GM21515 (cell line): ENCODE measurements at regions not wholly inside any gene's neighbourhood (a gene's known extent, or its start where the extent isn't known, plus 50 kb on each side); places are given as distances from the start of the nearest gene placed in this dataset.
A peak's percentile ranks its signal among the peaks of the same experiment; 100 is the strongest.

Experiments used
- ATAC-seq: cut with Tn5 transposase; IDR thresholded peaks from one replicate; pipeline ENCODE4 v1.9.1; 2021; ENCODE audit not compliant: unreplicated experiment

- ATAC-seq: no peak
Observed at GRCh38 chr5:174399411-174399810, 325.0 kb upstream of the MSX2 start.

- ATAC-seq: no peak
Observed at GRCh38 chr5:174400461-174400860, 323.9 kb upstream of the MSX2 start.

GRCh38 chr5:174401793-174402192, 322.6 kb upstream of the MSX2 start:
- ATAC-seq: no peak

- ATAC-seq: no peak
Observed at GRCh38 chr5:174402222-174402812, 322.1 kb upstream of the MSX2 start.

GRCh38 chr5:174404848-174405247, 319.5 kb upstream of the MSX2 start:
- ATAC-seq: no peak

- ATAC-seq: no peak
Observed at GRCh38 chr5:174409070-174409469, 315.3 kb upstream of the MSX2 start.

- ATAC-seq: no peak
Observed at GRCh38 chr5:174409971-174410370, 314.4 kb upstream of the MSX2 start.

- ATAC-seq: no peak
Observed at GRCh38 chr5:174410716-174411478, 313.5 kb upstream of the MSX2 start.

GRCh38 chr5:174411479-174411819, 312.9 kb upstream of the MSX2 start:
- ATAC-seq: no peak

- ATAC-seq: no peak
Observed at GRCh38 chr5:174412374-174412773, 312.0 kb upstream of the MSX2 start.

GRCh38 chr5:174412941-174413340, 311.4 kb upstream of the MSX2 start:
- ATAC-seq: no peak

- no peak for ATAC-seq
Observed at GRCh38 chr5:174413567-174414314, 310.6 kb upstream of the MSX2 start.

- ATAC-seq: no peak
Observed at GRCh38 chr5:174414315-174414710, 310.1 kb upstream of the MSX2 start.

GRCh38 chr5:174418809-174419539, 305.4 kb upstream of the MSX2 start:
- peak; percentile 18 for ATAC-seq

- peak; percentile 79 for ATAC-seq
Observed at GRCh38 chr5:174419540-174420132, 304.7 kb upstream of the MSX2 start.

- no peak for ATAC-seq
Observed at GRCh38 chr5:174420651-174421407, 303.6 kb upstream of the MSX2 start.

GRCh38 chr5:174421408-174421805, 303.0 kb upstream of the MSX2 start:
- ATAC-seq: no peak

GRCh38 chr5:174423558-174423957, 300.8 kb upstream of the MSX2 start:
- ATAC-seq: no peak

GRCh38 chr5:174424219-174425053, 299.9 kb upstream of the MSX2 start:
- ATAC-seq: no peak
